ES-I3 (cell line): ENCODE measurements at regions not wholly inside any gene's neighbourhood (a gene's known extent, or its start where the extent isn't known, plus 50 kb on each side); places are given as distances from the start of the nearest gene placed in this dataset.

Source experiments
- H3K36me3 ChIP-seq: 2 replicates; pipeline ENCODE4 v1.6.1; 2013; ENCODE audit warnings: mild to moderate bottlenecking, low read length, control low read depth, moderate library complexity; ENCODE audit not compliant: insufficient read depth
- H3K4me1 ChIP-seq: 2 replicates; pipeline ENCODE4 v1.6.1; 2013; ENCODE audit warnings: mild to moderate bottlenecking, control low read depth, low read length; ENCODE audit not compliant: insufficient read depth
- H3K9ac ChIP-seq: 2 replicates; pipeline ENCODE4 v1.6.1; 2013; ENCODE audit warnings: low read depth, mild to moderate bottlenecking, low read length, moderate library complexity
- H3K9me3 ChIP-seq: 2 replicates; pipeline ENCODE4 v1.6.1; 2013; ENCODE audit warnings: mild to moderate bottlenecking, low read length, moderate library complexity; ENCODE audit not compliant: control insufficient read depth, insufficient read depth

DNA sequence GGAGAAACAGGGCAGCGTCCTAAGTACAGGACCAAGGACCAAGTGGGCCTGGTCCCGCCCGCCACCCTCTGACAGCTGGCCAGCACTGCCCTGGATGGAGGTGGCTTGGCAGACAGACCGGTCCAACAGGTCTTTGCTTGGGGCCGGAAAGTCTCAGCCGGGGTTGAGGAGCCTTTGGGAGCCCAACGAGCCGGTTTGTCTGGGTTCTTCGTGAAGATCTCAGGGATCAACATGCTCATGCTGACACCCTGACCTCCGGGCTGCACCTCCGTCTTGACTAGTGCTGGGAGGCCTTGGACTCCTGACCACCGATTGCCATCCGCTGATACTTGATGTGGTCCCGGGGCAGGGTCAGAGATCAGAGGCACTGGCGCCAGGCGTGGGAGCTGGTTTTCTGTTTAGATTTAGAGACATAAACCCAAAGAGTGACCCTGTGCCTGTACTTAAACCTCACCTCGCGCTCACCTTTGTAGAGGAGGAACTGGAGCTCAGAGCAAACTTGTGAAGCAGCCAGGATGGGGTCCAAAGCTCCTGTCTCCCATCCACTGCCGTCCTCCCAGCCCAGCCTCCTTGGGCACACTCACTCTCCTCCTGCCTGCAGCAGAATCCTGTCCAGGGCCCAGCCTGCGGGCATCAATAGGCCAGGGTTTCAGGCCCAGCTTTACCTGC is 92.1 kb upstream of the GSE1 start:
- H3K4me1 ChIP-seq, result peaks cover 19% of the 10 kb centered on the region
- H3K36me3 ChIP-seq, result no peaks in the 10 kb centered on the region
- no peak overlapping the region for H3K9ac ChIP-seq
- no peaks in the 10 kb centered on the region for H3K9me3 ChIP-seq

DNA sequence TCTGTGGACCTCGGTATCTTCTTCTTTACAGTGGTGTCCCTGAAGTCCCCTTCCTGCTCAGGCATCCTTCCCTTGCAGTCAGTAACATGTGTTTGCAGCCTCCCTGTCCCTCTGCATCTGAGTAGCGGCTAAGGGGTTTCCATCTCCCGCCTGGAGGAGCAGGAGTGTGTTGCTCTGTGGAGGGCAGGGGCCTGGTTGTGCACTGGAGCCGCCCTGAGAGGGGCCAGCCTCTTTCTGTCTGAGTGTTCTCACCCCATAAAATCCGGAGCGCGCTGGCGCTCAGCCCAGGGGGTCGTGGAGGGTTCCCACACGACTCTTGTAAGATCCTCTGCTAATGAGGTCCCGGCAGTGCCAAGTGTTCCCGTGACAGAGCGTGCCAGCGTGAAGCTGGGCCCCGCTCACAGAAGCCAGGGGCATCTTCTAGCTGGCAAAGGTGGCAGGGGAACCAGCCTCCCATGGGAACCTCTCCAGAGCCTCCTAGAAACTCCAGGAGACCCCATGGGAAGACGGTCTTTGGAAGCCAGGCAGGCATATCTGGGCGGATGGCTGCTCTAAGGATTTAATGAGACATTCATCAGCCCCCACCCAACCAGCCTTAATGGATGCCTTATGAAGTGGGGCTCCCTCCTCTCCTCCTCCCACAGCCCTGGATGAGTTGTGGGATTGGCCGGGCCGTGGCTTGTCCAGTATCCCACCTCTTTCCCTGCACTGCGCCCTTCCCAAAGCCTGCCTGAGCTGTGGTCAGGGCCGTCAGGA is 91.4 kb upstream of the GSE1 start:
- Histone ChIP-seq H3K36me3 (no peaks in the 10 kb centered on the region), H3K9ac (no peak overlapping the region), H3K4me1 (peaks cover 18% of the 10 kb centered on the region), H3K9me3 (no peaks in the 10 kb centered on the region)

DNA sequence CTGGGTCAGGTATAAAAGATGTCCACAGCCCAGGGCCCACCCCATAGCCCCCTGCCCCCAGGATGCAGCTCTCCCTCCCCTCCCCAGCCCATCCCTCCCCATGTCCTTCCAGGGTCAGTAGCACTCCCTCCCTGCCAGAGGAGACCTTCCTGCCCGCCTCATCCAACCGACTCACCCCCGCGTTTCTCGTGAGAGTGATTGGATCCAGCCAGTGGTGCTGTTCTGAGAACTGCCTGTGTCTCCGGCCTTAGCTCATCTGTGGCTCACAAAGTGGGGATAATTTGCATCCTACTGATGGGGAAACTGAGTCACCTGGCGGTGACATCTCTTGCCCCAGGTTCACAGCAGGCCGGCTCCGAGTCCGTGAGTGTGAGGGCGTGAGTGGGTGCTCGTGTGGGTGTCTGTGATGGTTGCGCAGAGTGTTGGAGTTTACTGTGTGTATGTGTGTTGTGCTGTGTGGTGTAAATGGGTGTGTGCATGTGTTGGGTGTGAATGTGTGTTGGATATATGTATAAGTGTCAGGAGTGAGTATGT is 90.7 kb upstream of the GSE1 start:
- H3K36me3 ChIP-seq, result no peaks in the 10 kb centered on the region
- H3K9ac ChIP-seq, result no peak overlapping the region
- no peaks in the 10 kb centered on the region for H3K9me3 ChIP-seq
- peaks cover 18% of the 10 kb centered on the region for H3K4me1 ChIP-seq

DNA sequence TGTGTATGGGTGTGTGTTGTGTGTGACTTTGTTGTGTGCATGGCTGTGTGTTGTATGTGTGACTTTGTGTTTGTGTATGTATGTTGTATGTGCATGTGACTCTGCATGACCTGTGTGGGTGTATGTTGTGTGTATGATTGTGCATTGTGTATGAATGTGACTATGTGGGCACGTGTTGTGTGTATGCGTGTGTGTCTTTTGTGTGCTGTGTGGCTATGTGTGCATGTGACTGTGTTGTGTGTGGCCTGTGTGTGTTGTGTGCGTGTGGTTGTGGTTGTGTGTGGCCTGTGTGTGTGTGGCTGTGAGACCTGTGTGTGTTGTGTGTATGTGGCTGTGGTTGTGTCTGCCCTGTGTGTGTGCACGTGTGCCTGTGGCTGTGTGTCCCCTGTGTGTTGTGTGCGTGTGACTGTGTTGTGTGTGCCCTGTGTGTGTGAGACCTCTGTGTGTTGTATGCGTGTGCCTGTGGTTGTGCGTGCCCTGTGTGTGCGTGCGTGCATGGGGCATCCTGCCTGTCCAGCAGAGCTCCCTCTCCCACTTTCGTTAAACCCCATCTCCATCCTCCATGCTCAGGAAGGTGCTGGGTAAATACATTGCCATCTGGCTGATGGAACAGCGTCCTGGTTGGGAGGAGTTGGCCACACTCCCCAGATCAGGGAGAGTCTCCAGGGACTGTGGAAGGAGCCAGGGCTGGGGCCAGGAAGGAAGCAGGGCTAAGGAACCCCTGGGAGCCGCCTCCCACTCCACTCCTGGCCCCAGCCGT is 90.1 kb upstream of the GSE1 start:
- no peaks in the 10 kb centered on the region for H3K9me3 ChIP-seq
- no peak overlapping the region for H3K9ac ChIP-seq
- peaks cover 18% of the 10 kb centered on the region for H3K4me1 ChIP-seq
- no peaks in the 10 kb centered on the region for H3K36me3 ChIP-seq

DNA sequence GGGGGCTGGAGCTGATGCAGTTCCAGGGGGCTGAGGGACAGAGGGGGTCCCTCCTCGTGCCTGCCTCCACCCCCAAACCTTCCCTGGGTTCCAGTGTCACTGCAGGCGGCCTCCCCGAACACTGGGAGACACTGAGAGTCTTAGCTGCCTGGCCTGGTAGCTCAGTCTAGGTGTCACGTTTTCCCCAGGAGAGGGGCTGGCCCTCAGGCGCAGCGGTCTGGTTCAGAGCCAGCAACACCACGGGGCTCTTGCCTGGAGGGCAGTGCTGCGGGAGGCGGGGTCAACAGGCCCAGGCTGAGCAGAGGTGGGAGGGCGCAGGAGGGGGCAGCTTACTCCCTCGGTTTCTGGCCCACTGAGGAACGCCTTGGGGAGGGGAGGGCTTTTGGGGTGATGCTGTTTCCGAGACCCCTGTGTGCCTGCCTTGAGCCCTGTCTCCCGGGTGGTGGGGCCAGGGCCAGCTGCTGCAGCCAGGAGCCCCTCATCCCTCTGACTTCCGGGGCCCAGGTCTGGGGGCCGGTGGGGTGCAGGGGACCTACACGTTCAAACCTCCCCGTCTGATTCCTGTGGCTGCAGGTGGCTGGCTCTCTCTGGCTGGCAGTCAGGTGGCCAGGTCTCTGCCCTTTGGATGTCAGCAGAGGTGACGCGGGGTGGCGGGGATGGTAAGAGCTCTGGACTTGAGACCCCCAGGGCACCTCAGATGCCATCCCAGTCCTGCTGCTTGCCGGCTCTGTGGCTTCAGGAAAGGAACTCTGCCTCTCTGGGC is 89.3 kb upstream of the GSE1 start:
- Histone ChIP-seq H3K4me1 (peaks cover 18% of the 10 kb centered on the region), H3K36me3 (no peaks in the 10 kb centered on the region), H3K9me3 (no peaks in the 10 kb centered on the region), H3K9ac (no peak overlapping the region)

DNA sequence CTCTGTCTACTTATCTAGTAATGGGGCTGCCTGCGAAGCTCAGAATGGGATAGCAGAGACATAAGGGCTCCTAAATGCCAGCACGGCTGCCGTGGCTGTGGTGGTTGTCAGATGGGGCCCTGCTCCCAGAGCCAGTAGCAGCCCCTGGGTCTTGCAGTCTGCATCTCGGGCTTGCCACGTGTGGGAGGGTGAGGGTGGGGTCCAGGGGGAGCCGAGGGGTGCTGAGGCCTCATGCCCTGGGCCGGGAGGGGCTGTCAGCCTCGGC is 88.8 kb upstream of the GSE1 start:
- H3K4me1 ChIP-seq, result peaks cover 18% of the 10 kb centered on the region
- H3K9me3 ChIP-seq, result no peaks in the 10 kb centered on the region
- no peaks in the 10 kb centered on the region for H3K36me3 ChIP-seq
- no peak overlapping the region for H3K9ac ChIP-seq

DNA sequence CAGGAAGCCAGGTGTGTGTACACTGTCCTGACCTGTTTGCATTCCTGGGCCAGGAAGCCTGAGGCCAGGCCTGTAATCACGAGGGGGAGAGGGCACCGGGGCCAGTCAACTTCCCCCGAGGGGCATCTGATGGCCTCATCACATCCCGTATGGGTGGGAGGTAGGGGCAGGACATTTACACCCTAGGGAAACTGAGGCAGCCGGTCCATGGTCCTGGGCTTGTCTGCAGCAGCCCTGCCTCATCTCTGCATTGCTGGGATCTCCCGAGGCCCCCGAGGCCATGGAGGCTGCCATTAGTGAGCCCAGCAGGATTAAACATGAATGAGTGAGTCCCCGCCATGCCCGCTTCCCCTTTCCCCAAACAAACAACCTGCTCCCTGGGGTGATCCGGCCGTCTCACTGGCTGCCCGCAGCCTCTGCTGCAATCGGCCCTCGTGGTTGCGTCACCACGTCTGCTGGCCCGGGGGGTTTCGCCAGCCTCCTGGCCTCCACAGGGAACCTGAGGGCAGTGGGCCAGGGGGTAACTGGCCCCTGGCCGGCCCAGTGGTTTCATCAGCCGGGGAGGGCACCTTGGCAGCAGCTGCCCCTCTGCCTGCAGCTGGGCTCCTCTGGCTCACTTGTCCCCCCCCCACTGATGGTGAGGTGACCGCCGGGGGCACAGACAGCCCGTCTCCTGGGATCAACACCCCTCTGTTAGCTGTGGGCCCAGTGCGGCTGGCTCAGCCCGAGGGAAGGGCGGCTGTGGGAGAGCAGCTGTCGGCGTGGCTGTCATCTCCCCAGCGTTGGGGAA is 88.3 kb upstream of the GSE1 start:
- H3K4me1 ChIP-seq, result peaks cover 18% of the 10 kb centered on the region
- H3K36me3 ChIP-seq, result no peaks in the 10 kb centered on the region
- H3K9ac ChIP-seq, result no peak overlapping the region; the same call in 1 of the 2 replicates
- H3K9me3 ChIP-seq, result no peaks in the 10 kb centered on the region

DNA sequence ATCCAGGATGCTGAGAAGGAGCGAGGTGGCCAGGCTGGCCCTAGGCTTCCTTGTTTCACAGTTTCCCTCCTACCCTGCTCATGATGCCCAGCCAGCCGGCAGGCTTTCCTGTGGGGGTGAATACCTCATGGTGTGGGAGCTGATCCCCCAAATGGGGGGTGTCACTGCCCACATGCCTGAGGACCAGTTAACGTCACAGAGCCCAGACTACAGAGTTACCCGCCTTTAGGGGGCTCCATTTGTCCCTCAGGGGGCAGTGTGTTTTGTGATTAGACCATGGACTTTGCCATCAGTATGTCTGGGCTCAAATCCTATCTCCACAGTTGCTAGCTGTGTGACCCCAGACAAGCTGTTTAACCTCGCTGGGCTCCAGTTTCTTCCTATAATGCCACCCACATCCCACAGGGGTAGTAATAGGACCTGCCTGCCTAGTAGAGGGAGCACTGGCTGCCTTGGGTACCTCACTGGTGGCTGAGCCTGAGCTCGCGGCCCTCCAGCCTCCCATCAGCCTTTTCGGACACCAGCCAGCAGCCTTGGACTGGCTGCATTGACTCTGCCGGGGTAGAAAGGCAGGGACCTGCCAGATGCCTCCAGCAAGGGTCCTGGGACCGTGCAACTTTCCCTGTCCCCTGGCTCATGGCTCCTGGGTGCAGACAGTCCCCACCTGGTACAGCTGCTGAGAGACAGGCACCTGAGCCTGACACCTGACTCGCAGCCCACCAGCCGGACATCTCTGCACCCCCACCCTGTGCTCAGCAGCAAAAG is 87.5 kb upstream of the GSE1 start:
- Histone ChIP-seq H3K4me1 (peaks cover 18% of the 10 kb centered on the region), H3K9ac (no peak overlapping the region), H3K9me3 (no peaks in the 10 kb centered on the region), H3K36me3 (no peaks in the 10 kb centered on the region)

DNA sequence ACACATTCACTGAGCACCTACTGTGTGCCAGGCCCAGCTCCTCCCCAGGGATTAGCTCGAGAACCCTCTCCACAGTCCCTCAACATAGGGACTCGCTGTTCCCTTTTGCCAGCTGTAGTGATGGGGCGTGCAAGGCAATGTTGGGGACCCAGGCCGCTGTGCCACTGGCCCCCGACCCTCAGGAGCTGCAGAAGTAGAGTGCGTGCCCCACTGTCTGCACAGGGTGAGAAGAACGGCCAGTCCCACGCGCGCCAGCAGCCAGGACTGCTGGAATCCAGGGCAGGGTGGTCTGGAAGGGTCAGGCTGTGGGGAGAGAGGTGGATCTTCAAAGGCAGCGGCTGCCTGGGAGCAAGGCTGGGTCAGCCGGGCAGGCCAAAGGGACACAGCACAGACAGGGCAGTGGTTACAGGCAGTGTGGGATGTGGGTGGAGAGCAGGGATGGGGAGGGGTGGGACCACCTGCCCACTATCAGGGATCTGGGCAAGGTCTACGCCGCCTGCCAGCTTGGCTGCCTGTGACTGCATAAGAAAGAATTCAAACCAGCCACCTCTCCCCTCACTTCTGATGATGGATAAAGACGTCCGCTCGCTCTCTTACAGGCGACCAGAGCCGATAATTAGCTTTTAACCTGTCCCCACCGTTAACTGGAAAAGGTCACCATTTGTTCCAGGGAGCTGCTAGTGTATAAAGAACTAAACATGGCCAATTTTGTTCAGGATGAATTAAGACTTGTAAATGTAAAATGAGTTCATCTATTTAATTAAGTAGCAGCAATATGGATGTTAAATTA is 86.7 kb upstream of the GSE1 start:
- H3K4me1 ChIP-seq, result peaks cover 18% of the 10 kb centered on the region
- no peaks in the 10 kb centered on the region for H3K9me3 ChIP-seq
- H3K36me3 ChIP-seq, result no peaks in the 10 kb centered on the region
- no peak overlapping the region for H3K9ac ChIP-seq

DNA sequence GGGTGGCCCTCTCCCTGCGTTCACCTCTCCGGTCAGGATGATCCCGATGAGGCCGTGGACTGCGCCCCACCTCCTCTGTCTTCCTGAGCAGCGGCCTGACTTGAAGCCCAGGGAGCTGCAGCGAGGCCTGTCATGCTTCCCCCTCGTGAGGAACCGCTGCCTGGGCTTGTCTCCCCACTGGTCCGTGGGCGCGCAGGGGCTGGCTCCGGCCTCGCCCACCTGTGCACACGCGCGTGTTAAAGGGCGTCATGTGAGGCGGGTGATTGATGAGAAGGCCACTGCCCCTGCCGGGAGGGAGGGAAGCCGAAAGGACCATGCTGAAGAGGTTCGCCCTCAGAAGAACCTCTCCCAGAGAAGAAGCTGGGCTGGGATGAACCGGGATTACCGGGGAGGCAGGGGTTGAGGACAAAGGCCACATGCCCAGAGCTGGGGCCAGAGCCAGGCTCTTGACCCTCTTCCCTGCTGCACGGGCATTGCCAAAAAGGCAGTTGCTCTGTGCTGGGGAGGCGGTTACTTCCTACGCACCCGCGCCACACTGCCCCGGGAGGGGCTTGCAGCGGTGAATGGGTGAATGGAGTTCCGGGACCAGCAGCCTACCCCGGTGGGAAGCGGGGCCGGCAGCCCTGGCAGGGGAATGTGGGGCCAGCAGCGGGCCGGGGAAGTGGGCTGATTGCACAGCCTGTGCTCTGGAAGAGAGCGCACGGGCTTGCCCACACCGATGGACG is 85.9 kb upstream of the GSE1 start:
- Histone ChIP-seq H3K9me3 (no peaks in the 10 kb centered on the region), H3K9ac (no peak overlapping the region), H3K36me3 (no peaks in the 10 kb centered on the region), H3K4me1 (peaks cover 18% of the 10 kb centered on the region)

DNA sequence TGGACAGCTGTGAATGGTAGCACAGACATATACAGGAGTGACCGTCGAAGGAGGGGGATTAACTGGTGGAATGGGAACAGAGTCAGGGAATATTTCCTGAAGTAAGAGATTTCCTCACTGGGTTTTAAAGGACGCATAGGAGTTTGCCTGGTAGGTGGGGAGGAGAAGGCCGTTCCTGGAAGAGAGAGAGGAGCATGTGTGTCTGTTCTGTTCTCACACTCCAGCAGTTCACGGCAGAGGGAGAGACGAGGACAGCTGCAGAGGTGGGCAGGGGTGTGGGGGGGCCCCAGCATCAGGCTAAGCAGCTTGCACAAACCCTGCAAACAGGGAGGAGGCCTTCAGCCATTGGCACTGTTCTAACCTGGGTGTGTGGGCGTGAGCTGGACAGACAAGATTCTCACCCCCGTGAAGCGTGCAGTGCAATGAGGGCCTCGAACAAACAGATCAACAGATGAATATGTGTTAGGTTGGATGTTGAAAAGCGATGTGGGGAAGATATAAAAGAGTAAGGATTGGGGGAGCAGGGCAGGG is 85.3 kb upstream of the GSE1 start:
- Histone ChIP-seq H3K36me3 (no peaks in the 10 kb centered on the region), H3K9me3 (no peaks in the 10 kb centered on the region), H3K4me1 (peaks cover 17% of the 10 kb centered on the region), H3K9ac (no peak overlapping the region)
